ENCODE measurements at regions not wholly inside any gene's neighbourhood (a gene's known extent, or its start where the extent isn't known, plus 50 kb on each side); places are given as distances from the start of the nearest gene placed in this dataset.
"Not testable (repeated sequence)": the region's sequence is repeated elsewhere in the genome, so short reads cannot be mapped to it uniquely, and the experiment has no call there.

GRCh38 chr13:86324191-86324590 is 525.0 kb upstream of the SLITRK6 start:
- Histone ChIP-seq H3K36me3 (no peaks in the 10 kb centered on the region), H3K4me3 (no peak overlapping the region), H3K9me3 (peaks cover 0 to 37% (median 0%) of the 10 kb centered on the region in 4 donors), H3K4me1 (no peaks in the 10 kb centered on the region), H3K27ac (no peak overlapping the region), H3K27me3 (no peaks in the 10 kb centered on the region)
- intact Hi-C loops (cut with DNase I; ENCODE audit: low total_unique reads) = no loop called here
- no peak for TF ChIP-seq POLR2AphosphoS5 (IDR thresholded peaks at IDR 0.05)
- TF ChIP-seq EP300 (IDR thresholded peaks at IDR 0.05) = no peak
- no peak for TF ChIP-seq CTCF (IDR thresholded peaks at IDR 0.05)
- TF ChIP-seq POLR2A (IDR thresholded peaks at IDR 0.05) = no peak
- DNase-seq = no peak
- 68 to 81% (median 70%) methylated on average over 3 of the region's 3 CpGs for WGBS, 5 donors

GRCh38 chr13:86355301-86355700 is 556.1 kb upstream of the SLITRK6 start:
- H3K4me1 ChIP-seq = no peaks in the 10 kb centered on the region
- 65 to 86% (median 76%) methylated on average over 2 of the region's 2 CpGs for WGBS, 5 donors
- H3K27me3 ChIP-seq = no peaks in the 10 kb centered on the region
- no peak overlapping the region for H3K27ac ChIP-seq
- H3K4me3 ChIP-seq = no peak overlapping the region
- H3K9me3 ChIP-seq = no peaks in the 10 kb centered on the region
- DNase-seq = no peak
- no peaks in the 10 kb centered on the region for H3K36me3 ChIP-seq
- intact Hi-C loops (cut with DNase I; ENCODE audit: low total_unique reads) = no loop called here
- no peak for TF ChIP-seq EP300 (IDR thresholded peaks at IDR 0.05)
- TF ChIP-seq CTCF (IDR thresholded peaks at IDR 0.05) = no peak
- TF ChIP-seq POLR2A (IDR thresholded peaks at IDR 0.05) = no peak
- no peak for TF ChIP-seq POLR2AphosphoS5 (IDR thresholded peaks at IDR 0.05)

GRCh38 chr13:86357106-86357505 is 557.9 kb upstream of the SLITRK6 start:
- Histone ChIP-seq H3K27me3 (no peaks in the 10 kb centered on the region), H3K36me3 (no peaks in the 10 kb centered on the region), H3K9me3 (no peaks in the 10 kb centered on the region), H3K4me3 (no peak overlapping the region), H3K27ac (no peak overlapping the region), H3K4me1 (no peaks in the 10 kb centered on the region)
- intact Hi-C loops (cut with DNase I; ENCODE audit: low total_unique reads) = no loop called here
- TF ChIP-seq POLR2A (IDR thresholded peaks at IDR 0.05) (no peak), EP300 (IDR thresholded peaks at IDR 0.05) (no peak), CTCF (IDR thresholded peaks at IDR 0.05) (no peak), POLR2AphosphoS5 (IDR thresholded peaks at IDR 0.05) (no peak)
- 37 to 76% (median 59%) methylated on average over 1 of the region's 1 CpG for WGBS, 5 donors
- DNase-seq = no peak

- H3K4me1 ChIP-seq; H3K27me3 ChIP-seq; DNase-seq; H3K27ac ChIP-seq; H3K36me3 ChIP-seq; intact Hi-C loops (cut with DNase I; ENCODE audit: low total_unique reads); H3K4me3 ChIP-seq; H3K9me3 ChIP-seq: not testable (repeated sequence)
- WGBS, 5 donors = 83 to 97% (median 93%) methylated on average over 3 to 5 of the region's 5 CpGs
These were observed 564.5 kb upstream of the SLITRK6 start for GRCh38 chr13:86363749-86364148.

- Histone ChIP-seq H3K9me3 (peaks cover 0 to 11% (median 4%) of the 10 kb centered on the region in 4 donors), H3K36me3 (no peaks in the 10 kb centered on the region), H3K27ac (no peak overlapping the region), H3K27me3 (no peaks in the 10 kb centered on the region), H3K4me3 (no peak overlapping the region), H3K4me1 (no peaks in the 10 kb centered on the region)
- intact Hi-C loops (cut with DNase I; ENCODE audit: low total_unique reads) = no loop called here
- DNase-seq = no peak
- WGBS, 5 donors = 86 to 92% (median 89%) methylated on average over 12 of the region's 12 CpGs
- no peak for TF ChIP-seq CTCF (IDR thresholded peaks at IDR 0.05)
- TF ChIP-seq EP300 (IDR thresholded peaks at IDR 0.05) = no peak
- no peak for TF ChIP-seq POLR2AphosphoS5 (IDR thresholded peaks at IDR 0.05)
- no peak for TF ChIP-seq POLR2A (IDR thresholded peaks at IDR 0.05)
These were observed 569.7 kb upstream of the SLITRK6 start for GRCh38 chr13:86368924-86369323.

All from stomach (tissue), 8 donors.